Activated T-cell treated with anti-CD3 and anti-CD28 coated beads, Interleukin-2, amount 50 U/mL, for 72 hours (primary cell): ENCODE measurements at regions not wholly inside any gene's neighbourhood (a gene's known extent, or its start where the extent isn't known, plus 50 kb on each side); places are given as distances from the start of the nearest gene placed in this dataset.

Experiments used
- ATAC-seq, 2 donors: fragments of 150-1000 bp; cut with Tn5 transposase; replicated peaks in 1 of 2; 2 replicates each; pipeline ENCODE4 v1.10.0; 2021; ENCODE audit warnings: moderate library complexity in 2 of 2, mild to moderate bottlenecking in 1 of 2
- DNase-seq, 2 donors: peaks; one replicate each; pipeline ENCODE4 v3.0.0; 2021 to 2022; ENCODE audit warnings: mixed read lengths in 1 of 2
- H3K27ac Mint-ChIP-seq: one replicate; pipeline ENCODE4 v1.8.0; 2022; ENCODE audit warnings: mild to moderate bottlenecking, moderate library complexity, mixed read lengths
- H3K27me3 Mint-ChIP-seq: one replicate; pipeline ENCODE4 v1.8.0; 2022; ENCODE audit warnings: low read depth, mixed read lengths
- H3K36me3 Mint-ChIP-seq, 2 donors: one replicate each; pipeline ENCODE4 v1.8.0; 2022; ENCODE audit warnings: mixed read lengths in 2 of 2, mild to moderate bottlenecking in 1 of 2; ENCODE audit not compliant: insufficient read depth in 2 of 2
- H3K4me1 Mint-ChIP-seq: one replicate; pipeline ENCODE4 v1.8.0; 2022; ENCODE audit warnings: low read depth, mixed read lengths
- H3K4me3 Mint-ChIP-seq, 2 donors: one replicate each; pipeline ENCODE4 v1.8.0; 2022; ENCODE audit warnings: mild to moderate bottlenecking in 2 of 2, mixed read lengths in 2 of 2, moderate library complexity in 2 of 2
- H3K9me3 Mint-ChIP-seq, 2 donors: one replicate each; pipeline ENCODE4 v1.8.0; 2022; ENCODE audit warnings: mixed read lengths in 2 of 2

DNA sequence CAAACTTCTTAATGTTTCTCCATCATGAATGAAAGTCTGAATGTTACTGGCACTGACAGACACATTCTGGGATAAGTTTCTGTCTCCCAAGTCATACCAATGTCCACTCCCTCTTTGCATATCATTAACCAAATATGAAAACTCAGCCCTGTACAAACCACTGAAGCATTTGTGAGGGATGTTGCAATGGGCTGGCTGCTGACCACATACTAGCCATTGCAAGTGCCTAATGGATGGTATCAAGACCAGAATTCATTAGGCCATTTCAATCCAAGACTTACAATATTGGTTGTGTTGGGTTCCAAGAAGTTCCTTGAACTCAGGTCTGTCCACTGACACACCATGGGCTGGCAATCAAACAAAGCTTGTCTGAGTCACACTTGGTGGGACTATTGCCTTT is 73.8 kb downstream of the CBLN2 start:
- Mint-ChIP-seq H3K36me3 (no peaks in the 10 kb centered on the region), H3K4me1 (no peaks in the 10 kb centered on the region), H3K27ac (no peak overlapping the region), H3K27me3 (no peaks in the 10 kb centered on the region), H3K4me3 (no peak overlapping the region), H3K9me3 (peaks cover 0 to 2% of the 10 kb centered on the region in 2 donors)
- ATAC-seq: no peak
- DNase-seq: no peak

GRCh38 chr18:72468021-72468710 is 76.0 kb downstream of the CBLN2 start:
- Mint-ChIP-seq H3K4me3 (no peak overlapping the region), H3K4me1 (no peaks in the 10 kb centered on the region), H3K27me3 (no peaks in the 10 kb centered on the region), H3K9me3 (peaks cover 0 to 2% of the 10 kb centered on the region in 2 donors), H3K36me3 (no peaks in the 10 kb centered on the region), H3K27ac (no peak overlapping the region)
- no peak for DNase-seq
- no peak for ATAC-seq

GRCh38 chr18:72460210-72460680 is 83.9 kb downstream of the CBLN2 start:
- Mint-ChIP-seq H3K36me3 (peaks cover 0 to 2% of the 10 kb centered on the region in 2 donors), H3K27me3 (no peaks in the 10 kb centered on the region), H3K9me3 (peaks cover 2 to 6% of the 10 kb centered on the region in 2 donors), H3K4me3 (no peak overlapping the region), H3K27ac (no peak overlapping the region), H3K4me1 (no peaks in the 10 kb centered on the region)
- no peak for ATAC-seq
- DNase-seq: no peak

DNA sequence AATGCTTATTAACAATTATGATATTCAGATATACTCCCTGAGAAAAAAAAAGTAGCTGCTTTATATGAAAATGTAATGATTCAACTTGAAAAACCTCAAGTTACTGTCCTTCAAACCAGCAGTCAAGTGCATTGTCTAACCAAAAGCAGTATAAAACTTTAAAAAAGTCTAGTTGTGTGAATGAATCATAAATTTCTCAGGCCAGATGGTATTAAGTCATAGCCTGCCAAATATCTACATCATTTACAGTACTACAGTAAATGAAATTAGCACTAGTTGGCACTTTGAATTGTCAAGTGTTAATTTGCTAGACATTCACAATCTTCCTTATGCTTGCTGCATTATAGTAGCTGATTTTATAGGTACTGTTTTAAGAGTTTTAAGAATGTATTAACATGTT is 85.9 kb downstream of the CBLN2 start:
- Mint-ChIP-seq H3K27ac (no peak overlapping the region), H3K4me1 (no peaks in the 10 kb centered on the region), H3K4me3 (no peak overlapping the region), H3K27me3 (no peaks in the 10 kb centered on the region), H3K9me3 (peaks cover 2 to 10% of the 10 kb centered on the region in 2 donors), H3K36me3 (peaks cover 0 to 2% of the 10 kb centered on the region in 2 donors)
- DNase-seq (no peak), ATAC-seq (no peak)

DNA sequence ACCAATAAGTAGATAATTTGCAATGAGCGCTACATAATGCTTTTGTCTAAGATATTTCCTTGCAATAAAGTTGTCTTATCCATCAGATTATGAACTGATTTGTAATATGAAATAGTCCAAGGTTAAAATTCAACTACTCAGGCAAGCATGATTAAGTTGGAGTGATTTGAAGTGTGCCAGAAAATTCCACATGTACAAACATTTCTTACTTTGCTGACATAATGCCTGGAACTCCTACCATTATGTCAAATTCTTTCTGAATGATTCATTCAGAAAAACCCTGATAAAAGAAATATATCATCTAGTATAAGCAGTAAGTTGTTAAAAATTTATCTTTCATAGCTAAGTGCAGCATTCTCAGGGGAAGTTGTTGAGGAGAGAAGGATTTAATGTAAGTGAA is 87.3 kb downstream of the CBLN2 start:
- no peak overlapping the region for H3K4me3 Mint-ChIP-seq
- no peaks in the 10 kb centered on the region for H3K4me1 Mint-ChIP-seq

DNA sequence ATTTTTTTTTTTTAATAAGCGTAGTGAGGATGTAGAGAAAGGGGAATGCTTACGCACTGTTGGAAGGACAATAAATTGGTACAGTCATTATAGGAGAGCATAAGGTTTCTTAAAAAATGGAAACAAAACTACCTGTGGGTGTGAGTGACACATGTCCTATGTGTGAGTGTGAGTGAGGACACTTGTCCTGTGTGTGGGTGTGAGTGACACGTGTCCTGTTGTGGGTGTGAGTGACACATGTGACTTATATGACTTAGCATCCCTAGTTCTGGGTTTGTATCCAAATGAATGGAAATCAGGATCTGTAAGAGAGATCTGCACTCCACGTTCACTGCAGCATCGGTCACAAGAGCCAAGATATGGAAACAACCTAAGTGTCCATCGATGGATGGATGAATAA is 91.8 kb downstream of the CBLN2 start:
- Mint-ChIP-seq H3K36me3 (peaks cover 1 to 2% of the 10 kb centered on the region in 2 donors), H3K9me3 (peaks cover 2 to 16% of the 10 kb centered on the region in 2 donors), H3K4me1 (no peaks in the 10 kb centered on the region), H3K27me3 (no peaks in the 10 kb centered on the region), H3K27ac (no peak overlapping the region), H3K4me3 (no peak overlapping the region)
- ATAC-seq (no peak), DNase-seq (no peak)

More for the DNA sequence above, 87.3 kb downstream of the CBLN2 start:
- H3K9me3 Mint-ChIP-seq: peaks cover 2 to 13% of the 10 kb centered on the region in 2 donors
- ATAC-seq (no peak), DNase-seq (no peak)
- no peaks in the 10 kb centered on the region for H3K27me3 Mint-ChIP-seq
- H3K36me3 Mint-ChIP-seq: peaks cover 0 to 2% of the 10 kb centered on the region in 2 donors
- no peak overlapping the region for H3K27ac Mint-ChIP-seq

- no peak overlapping the region for H3K4me3 Mint-ChIP-seq
Measured at GRCh38 chr18:72444798-72445155, 99.4 kb downstream of the CBLN2 start.

DNA sequence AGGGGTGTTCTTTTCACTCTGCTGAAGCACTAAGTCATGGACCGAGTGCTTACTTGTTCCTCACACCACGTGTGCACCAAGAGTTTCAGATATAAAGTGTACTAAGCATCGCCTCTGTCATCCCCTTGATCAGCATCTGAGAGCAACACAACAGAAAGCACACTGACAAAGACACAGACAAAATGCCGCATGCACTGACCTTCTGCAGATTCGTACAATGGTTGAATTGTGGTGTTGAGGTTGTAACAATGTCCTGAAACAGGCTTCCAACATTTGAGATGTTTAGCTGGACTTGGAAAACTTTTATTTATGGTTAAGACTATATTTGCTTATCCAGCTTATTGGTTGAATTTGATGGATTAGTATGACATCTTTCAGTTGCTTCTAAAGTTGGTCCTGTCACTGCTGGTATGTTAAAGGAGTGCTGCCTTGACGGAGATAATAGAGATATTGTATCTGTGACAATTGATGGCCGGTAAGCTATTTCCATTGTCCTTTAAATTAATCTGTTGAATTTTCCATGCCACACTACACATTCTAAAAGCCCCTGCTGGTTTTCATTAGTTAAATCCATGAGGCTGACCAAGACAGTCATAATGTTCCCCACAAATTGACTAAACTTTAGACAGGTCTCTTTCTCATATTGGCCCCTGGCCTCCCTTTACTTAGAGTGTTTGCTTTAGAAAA is 99.9 kb downstream of the CBLN2 start:
- no peak for ATAC-seq
- no peak overlapping the region for H3K4me3 Mint-ChIP-seq
- H3K36me3 Mint-ChIP-seq: no peaks in the 10 kb centered on the region
- peaks cover 4 to 5% of the 10 kb centered on the region in 2 donors for H3K9me3 Mint-ChIP-seq
- no peaks in the 10 kb centered on the region for H3K27me3 Mint-ChIP-seq
- no peak for DNase-seq
- no peak overlapping the region for H3K27ac Mint-ChIP-seq
- no peaks in the 10 kb centered on the region for H3K4me1 Mint-ChIP-seq

More at GRCh38 chr18:72444798-72445155, 99.4 kb downstream of the CBLN2 start:
- Mint-ChIP-seq H3K27ac (no peak overlapping the region), H3K9me3 (peaks cover 3 to 6% of the 10 kb centered on the region in 2 donors), H3K36me3 (no peaks in the 10 kb centered on the region), H3K4me1 (no peaks in the 10 kb centered on the region), H3K27me3 (no peaks in the 10 kb centered on the region)
- ATAC-seq (no peak), DNase-seq (no peak)

GRCh38 chr18:72436401-72436800 is 107.7 kb downstream of the CBLN2 start:
- DNase-seq: no peak
- ATAC-seq: no peak

DNA sequence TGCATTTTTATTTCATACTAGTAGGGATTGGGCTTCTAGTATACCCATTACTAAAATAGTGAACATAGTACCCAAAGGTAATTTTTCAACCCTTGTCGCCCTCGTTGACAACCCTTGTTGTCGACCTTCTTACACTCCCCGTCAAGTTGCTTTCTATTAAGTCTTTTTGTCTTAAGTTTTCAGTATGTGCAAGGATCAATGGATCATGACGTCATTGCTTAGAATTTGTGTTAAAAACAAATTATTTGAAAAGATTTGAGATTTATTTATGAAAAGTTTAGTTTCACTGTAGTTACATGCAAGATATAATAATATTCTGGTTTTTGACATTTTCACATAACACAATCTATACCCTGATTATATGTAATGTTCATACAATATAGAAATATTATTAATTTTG is 110.4 kb downstream of the CBLN2 start:
- Mint-ChIP-seq H3K4me3 (no peak overlapping the region), H3K4me1 (no peaks in the 10 kb centered on the region), H3K9me3 (peaks cover 7 to 8% of the 10 kb centered on the region in 2 donors), H3K27me3 (no peaks in the 10 kb centered on the region), H3K36me3 (no peaks in the 10 kb centered on the region), H3K27ac (no peak overlapping the region)
- ATAC-seq (no peak), DNase-seq (no peak)

More at GRCh38 chr18:72436401-72436800, 107.7 kb downstream of the CBLN2 start:
- Mint-ChIP-seq H3K4me3 (no peak overlapping the region), H3K27ac (no peak overlapping the region), H3K4me1 (no peaks in the 10 kb centered on the region), H3K27me3 (no peaks in the 10 kb centered on the region), H3K36me3 (no peaks in the 10 kb centered on the region), H3K9me3 (peaks cover 4 to 7% of the 10 kb centered on the region in 2 donors)

GRCh38 chr18:72427721-72428120 is 116.4 kb downstream of the CBLN2 start:
- H3K4me1 Mint-ChIP-seq: no peaks in the 10 kb centered on the region
- ATAC-seq: no peak
- DNase-seq: no peak

GRCh38 chr18:72419914-72420313 is 124.2 kb downstream of the CBLN2 start:
- no peak for DNase-seq
- no peaks in the 10 kb centered on the region for H3K27me3 Mint-ChIP-seq

More at GRCh38 chr18:72427721-72428120, 116.4 kb downstream of the CBLN2 start:
- H3K36me3 Mint-ChIP-seq: no peaks in the 10 kb centered on the region
- H3K27me3 Mint-ChIP-seq: no peaks in the 10 kb centered on the region
- H3K27ac Mint-ChIP-seq: no peak overlapping the region
- no peak overlapping the region for H3K4me3 Mint-ChIP-seq
- peaks cover 6% of the 10 kb centered on the region in 2 donors for H3K9me3 Mint-ChIP-seq

DNA sequence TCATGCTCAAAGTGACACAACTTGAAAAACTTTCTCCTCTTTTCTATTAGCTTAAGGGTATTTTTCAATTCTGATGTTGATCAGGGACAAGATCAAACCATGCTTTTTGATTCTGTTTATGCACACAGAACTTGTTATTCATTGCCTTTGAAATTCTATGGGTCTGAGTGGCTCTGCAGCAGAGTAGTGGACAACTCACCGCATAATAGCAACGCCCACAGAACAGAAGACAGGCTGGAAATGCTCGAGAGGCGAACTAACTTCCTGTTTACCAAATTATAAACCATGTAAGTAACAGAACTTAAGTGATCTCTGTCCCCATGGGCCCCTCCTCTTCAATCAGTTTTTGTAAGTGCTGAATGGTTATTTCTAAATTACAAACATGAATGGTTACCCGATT is 131.2 kb downstream of the CBLN2 start:
- H3K36me3 Mint-ChIP-seq: no peaks in the 10 kb centered on the region
- H3K4me1 Mint-ChIP-seq: no peaks in the 10 kb centered on the region
- no peak overlapping the region for H3K27ac Mint-ChIP-seq
- H3K4me3 Mint-ChIP-seq: no peak overlapping the region
- H3K27me3 Mint-ChIP-seq: no peaks in the 10 kb centered on the region
- ATAC-seq (no peak), DNase-seq (no peak)
- peaks cover 0 to 6% of the 10 kb centered on the region in 2 donors for H3K9me3 Mint-ChIP-seq

More at GRCh38 chr18:72419914-72420313, 124.2 kb downstream of the CBLN2 start:
- no peaks in the 10 kb centered on the region for H3K4me1 Mint-ChIP-seq
- no peaks in the 10 kb centered on the region for H3K36me3 Mint-ChIP-seq
- no peak for ATAC-seq
- H3K27ac Mint-ChIP-seq: no peak overlapping the region
- H3K9me3 Mint-ChIP-seq: peaks cover 3% of the 10 kb centered on the region in 2 donors
- no peak overlapping the region for H3K4me3 Mint-ChIP-seq
